Testis (tissue), 2 donors: ENCODE measurements at regions not wholly inside any gene's neighbourhood (a gene's known extent, or its start where the extent isn't known, plus 50 kb on each side); places are given as distances from the start of the nearest gene placed in this dataset.
"Not testable (repeated sequence)": the region's sequence is repeated elsewhere in the genome, so short reads cannot be mapped to it uniquely, and the experiment has no call there.

ENCODE experiments used
- DNase-seq: peaks from one replicate; pipeline ENCODE4 v3.0.0-alpha.2; 2019
- H3K27ac ChIP-seq, 2 donors: fragments of 200-600 bp; sonication (generic); one replicate each; pipeline ENCODE4 v1.5.1; 2019
- H3K27me3 ChIP-seq: fragments of 200-600 bp; sonication (generic); one replicate; pipeline ENCODE4 v1.5.1; 2019
- H3K36me3 ChIP-seq: fragments of 200-600 bp; sonication (generic); one replicate; pipeline ENCODE4 v1.5.1; 2017; ENCODE audit warnings: low read depth; ENCODE audit errors: missing control alignments
- H3K4me1 ChIP-seq: fragments of 200-600 bp; sonication (generic); one replicate; pipeline ENCODE4 v1.5.1; 2019
- H3K4me3 ChIP-seq, 2 donors: fragments of 200-600 bp; sonication (generic); one replicate each; pipeline ENCODE4 v1.5.1; 2017 to 2019
- H3K9me3 ChIP-seq: fragments of 200-600 bp; sonication (generic); one replicate; pipeline ENCODE4 v1.5.1; 2017
- CTCF ChIP-seq, 3 experiments: fragments of 450-650 bp in 2 of 3; fragments of 200-600 bp in 1 of 3; sonication (generic) in 1 of 3; IDR thresholded peaks; one replicate each; pipeline ENCODE4 v1.5.1; 2016 to 2019; ENCODE audit warnings: antibody characterized with exemption in 3 of 3, mild to moderate bottlenecking in 2 of 3, moderate library complexity in 1 of 3
- POLR2A ChIP-seq: fragments of 450-650 bp; IDR thresholded peaks from one replicate; pipeline ENCODE4 v1.6.1; 2017; ENCODE audit warnings: antibody characterized with exemption, mild to moderate bottlenecking, moderate library complexity
- WGBS, 2 donors: methylation state at CpG; one replicate each; pipeline ENCODE4 v1.1.5; 2018; 5-methylcytosine and 5-hydroxymethylcytosine counted together
- intact Hi-C: fragments of 100-400 bp; cut with DNase I; formaldehyde crosslinking; loops from one replicate; pipeline ENCODE4 v1.15.1; 2023; ENCODE audit warnings: low total_unique reads

DNA sequence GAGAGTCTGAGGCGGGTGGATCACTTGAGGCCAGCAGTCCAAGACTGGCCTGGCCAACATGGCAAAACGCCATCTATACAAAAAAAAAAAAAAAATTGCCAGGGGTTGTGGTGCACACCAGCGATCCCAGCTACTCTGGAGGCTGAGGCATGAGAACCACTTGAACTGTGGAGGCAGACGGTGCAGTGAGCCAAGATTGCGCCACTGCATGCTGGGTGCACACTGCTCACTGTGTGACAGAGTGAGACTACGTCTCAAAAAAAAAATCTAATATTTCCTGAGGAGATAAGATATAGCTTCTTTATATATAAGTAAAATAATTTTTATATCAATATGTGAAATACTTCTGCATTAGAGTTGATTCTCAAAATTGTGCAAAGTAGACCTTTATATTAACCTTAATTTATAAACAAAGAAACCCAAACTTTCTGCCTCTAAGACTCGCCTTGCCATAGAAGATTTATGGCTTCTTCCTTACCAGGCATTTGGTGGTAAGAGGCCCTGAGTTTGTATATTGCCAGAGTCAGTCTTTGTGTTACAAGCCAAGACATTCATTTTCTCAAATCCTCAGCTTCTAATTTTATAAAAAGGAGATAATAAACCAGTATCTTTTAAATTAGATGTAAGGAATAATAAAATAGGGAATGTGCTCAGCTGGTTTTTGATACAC is 1226.7 kb downstream of the FLRT2 start:
- Histone ChIP-seq H3K36me3 (no peaks in the 10 kb centered on the region), H3K9me3 (no peaks in the 10 kb centered on the region), H3K27me3 (no peaks in the 10 kb centered on the region), H3K4me1 (no peaks in the 10 kb centered on the region), H3K4me3 (no peak overlapping the region), H3K27ac (no peak overlapping the region)
- no peak for TF ChIP-seq POLR2A
- TF ChIP-seq CTCF (IDR thresholded peaks at IDR 0.05) = no peak
- 75 to 80% methylated on average over 7 of the region's 7 CpGs for WGBS, 2 donors
- DNase-seq = no peak
- intact Hi-C loops = no loop called here

DNA sequence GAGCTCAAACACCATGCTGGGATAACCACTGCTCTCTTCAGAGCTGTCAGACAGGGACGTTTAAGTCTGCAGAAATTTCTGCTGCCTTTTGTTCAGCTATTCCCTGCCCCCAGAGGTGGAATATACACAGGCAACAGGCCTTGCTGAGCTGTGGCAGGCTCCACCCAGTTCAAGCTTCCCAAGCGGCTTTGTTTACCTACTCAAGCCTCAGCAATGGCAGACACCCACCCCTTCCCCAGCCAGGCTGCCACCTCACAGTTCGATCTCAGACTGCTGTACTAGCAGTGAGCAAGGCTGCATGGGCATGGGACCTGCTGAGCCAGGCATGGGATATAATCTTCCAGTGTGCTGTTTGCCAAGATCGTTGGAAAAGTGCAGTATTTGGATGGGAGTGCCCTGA is 1220.5 kb downstream of the FLRT2 start:
- WGBS, 2 donors = 81% methylated on average over 3 to 4 of the region's 4 CpGs
- intact Hi-C loops, H3K27ac ChIP-seq, H3K9me3 ChIP-seq, H3K4me1 ChIP-seq, H3K4me3 ChIP-seq, H3K27me3 ChIP-seq, H3K36me3 ChIP-seq, DNase-seq: not testable (repeated sequence)

DNA sequence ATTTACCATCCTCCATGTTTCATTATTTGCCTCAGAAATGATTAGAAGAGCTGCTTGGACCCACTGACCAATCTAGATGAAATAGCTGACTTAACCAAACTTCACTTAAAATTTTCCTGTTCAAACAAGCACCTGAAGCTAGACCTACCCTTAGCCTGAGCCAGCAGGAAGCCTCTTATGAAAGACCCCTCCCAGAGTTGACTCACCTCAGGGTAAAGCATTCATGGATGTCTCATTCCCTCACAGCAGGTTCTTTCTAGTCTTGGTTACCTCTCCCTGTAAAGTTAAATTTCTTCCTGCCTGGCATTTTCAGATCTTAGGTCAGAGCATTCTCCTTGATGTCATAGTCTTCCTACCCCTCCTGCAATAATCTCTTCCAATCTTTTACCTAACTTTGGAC is 1209.8 kb downstream of the FLRT2 start:
- H3K9me3 ChIP-seq = no peaks in the 10 kb centered on the region
- H3K4me3 ChIP-seq = no peak overlapping the region
- H3K27me3 ChIP-seq = no peaks in the 10 kb centered on the region
- no peak for DNase-seq
- no peaks in the 10 kb centered on the region for H3K36me3 ChIP-seq
- H3K27ac ChIP-seq = no peak overlapping the region
- intact Hi-C loops = no loop called here
- H3K4me1 ChIP-seq = no peaks in the 10 kb centered on the region
- TF ChIP-seq CTCF (IDR thresholded peaks at IDR 0.05) (no peak), POLR2A (no peak)

GRCh38 chr14:86731427-86731826 is 1201.5 kb downstream of the FLRT2 start:
- H3K27me3 ChIP-seq, H3K4me1 ChIP-seq, H3K27ac ChIP-seq, H3K36me3 ChIP-seq, intact Hi-C loops, H3K9me3 ChIP-seq, DNase-seq, H3K4me3 ChIP-seq: not testable (repeated sequence)
- 79 to 92% methylated on average over 2 of the region's 2 CpGs for WGBS, 2 donors

DNA sequence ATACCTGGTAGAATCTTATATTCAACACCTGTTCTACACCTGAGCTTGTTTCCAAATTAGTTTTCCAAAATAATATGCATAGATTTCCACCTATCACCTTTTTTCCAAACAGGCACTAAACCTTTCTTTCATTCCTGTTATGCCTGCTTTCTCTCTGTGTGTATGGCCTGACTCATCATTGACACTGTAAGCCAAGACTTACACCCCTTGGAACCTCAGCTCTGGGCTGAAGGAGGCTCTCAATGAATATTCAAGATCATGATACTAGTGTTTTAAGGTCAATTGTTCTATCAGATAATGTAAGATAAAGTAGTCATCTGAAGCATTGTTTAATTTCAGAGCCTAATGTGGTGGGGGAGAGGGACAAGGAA is 1193.3 kb downstream of the FLRT2 start:
- intact Hi-C loops = no loop called here
- H3K27me3 ChIP-seq = no peaks in the 10 kb centered on the region
- H3K27ac ChIP-seq = no peak overlapping the region
- no peaks in the 10 kb centered on the region for H3K36me3 ChIP-seq
- TF ChIP-seq CTCF (IDR thresholded peaks at IDR 0.05) (no peak), POLR2A (no peak)
- no peak for DNase-seq
- H3K9me3 ChIP-seq = no peaks in the 10 kb centered on the region
- H3K4me1 ChIP-seq = no peaks in the 10 kb centered on the region
- no peak overlapping the region for H3K4me3 ChIP-seq

GRCh38 chr14:86722612-86723253 is 1192.8 kb downstream of the FLRT2 start:
- TF ChIP-seq POLR2A = no peak
- TF ChIP-seq CTCF (IDR thresholded peaks at IDR 0.05) = no peak
- H3K4me3 ChIP-seq = no peak overlapping the region
- DNase-seq = no peak
- H3K36me3 ChIP-seq = no peaks in the 10 kb centered on the region
- H3K27me3 ChIP-seq = no peaks in the 10 kb centered on the region
- WGBS, 2 donors = 91 to 94% methylated on average over 2 of the region's 2 CpGs
- no peaks in the 10 kb centered on the region for H3K4me1 ChIP-seq
- no peaks in the 10 kb centered on the region for H3K9me3 ChIP-seq
- no peak overlapping the region for H3K27ac ChIP-seq
- intact Hi-C loops = no loop called here
